ENCODE measurements at regions not wholly inside any gene's neighbourhood (a gene's known extent, or its start where the extent isn't known, plus 50 kb on each side); places are given as distances from the start of the nearest gene placed in this dataset.

DNA sequence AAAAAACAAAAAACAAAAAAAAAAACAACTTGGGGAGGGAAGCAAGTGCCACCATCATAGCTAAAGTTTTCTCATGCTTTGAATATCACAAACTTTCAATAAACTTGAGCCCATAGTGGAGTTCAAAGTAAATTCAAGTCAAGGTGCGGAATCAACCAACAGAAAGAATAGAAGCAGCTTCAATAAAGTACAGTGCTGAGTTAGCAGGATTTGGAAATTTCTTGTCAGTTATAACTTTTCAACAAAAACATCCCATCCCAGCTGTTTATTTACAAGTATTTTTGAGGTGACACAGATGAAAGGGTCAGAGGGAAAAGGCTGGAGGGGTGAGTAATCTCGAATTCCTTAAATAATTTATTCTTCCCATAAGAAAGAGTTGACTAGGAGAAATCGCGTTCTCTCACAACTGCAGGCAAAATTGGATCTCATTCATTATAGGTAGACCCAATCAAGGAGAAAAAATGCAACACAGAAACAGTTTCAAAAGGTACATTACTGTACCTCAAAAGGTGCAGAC is 477.4 kb upstream of the RASGRP1 start:
- no peak for DNase-seq

DNA sequence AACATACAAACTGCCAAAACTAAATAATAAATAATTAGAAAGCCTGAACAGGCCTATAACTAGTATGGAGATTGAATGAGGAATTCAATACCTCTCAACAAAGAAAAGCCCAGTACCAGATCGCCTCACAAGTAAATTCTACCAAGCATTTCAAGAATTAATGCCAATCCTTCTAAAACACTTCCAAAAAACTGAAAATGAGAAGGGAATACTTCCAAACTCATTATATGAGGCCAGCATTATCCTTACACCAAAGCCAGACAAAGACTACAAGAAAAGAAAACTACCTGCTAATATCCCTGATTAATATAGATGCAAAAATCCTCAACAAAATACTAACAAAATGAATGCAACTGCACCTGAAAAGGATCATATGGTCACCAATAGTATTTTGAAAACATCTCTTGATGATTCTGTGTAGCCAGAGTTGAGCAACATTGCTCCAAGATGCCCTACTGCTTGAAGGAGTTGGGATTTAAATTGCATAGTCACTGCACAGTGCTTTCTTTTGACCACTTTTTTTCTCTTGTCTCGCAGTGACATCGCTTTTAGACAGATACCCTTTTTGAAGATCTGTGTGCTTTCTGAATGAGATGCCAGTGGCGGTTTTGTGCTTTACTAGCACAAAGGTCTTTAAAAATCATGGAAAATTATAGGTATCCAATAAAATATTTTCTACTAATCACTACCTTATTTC is 487.2 kb upstream of the RASGRP1 start:
- no peak for DNase-seq

DNA sequence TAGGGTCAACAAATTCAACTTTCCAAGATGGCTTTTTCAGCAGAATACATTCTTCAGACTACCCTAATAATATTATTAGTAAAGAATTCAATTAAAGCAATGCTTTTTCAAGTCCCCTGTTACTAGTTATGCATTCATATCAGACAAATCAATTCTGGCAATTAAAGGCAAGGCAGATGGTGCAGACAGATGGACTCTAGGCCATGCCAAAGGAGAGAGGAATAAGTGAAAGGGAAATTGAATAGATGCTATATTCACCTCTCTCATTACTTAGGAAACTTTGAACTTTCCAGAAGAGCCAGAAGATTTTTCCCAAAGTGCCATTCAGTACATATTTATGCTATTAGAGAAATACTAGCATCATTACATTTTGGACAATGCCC is 487.7 kb upstream of the RASGRP1 start:
- DNase-seq, result no peak

- no peak for DNase-seq
Observed at GRCh38 chr15:39053480-39053879, 488.9 kb upstream of the RASGRP1 start.

- DNase-seq, result no peak
Observed at GRCh38 chr15:39054128-39054732, 489.6 kb upstream of the RASGRP1 start.

DNA sequence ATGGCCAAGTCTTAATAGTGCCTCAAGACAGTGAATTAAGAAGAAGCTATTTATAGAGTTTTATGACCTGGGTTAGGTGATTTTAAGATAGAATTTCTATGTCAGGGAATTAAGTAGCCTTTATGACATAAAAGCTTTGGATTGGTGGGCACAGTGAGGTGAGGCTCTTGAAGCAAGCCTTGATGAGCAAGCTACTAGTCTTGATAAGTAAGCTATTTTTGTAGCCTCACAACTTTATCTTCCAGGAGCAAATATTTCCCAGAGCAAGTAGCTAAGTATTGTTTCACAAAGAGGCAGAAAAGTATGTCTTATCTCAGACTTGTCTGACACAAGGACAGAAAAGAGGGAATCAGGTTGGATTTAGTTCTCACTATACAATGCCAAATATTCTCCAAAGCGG is 491.7 kb upstream of the RASGRP1 start:
- DNase-seq, result no peak

DNA sequence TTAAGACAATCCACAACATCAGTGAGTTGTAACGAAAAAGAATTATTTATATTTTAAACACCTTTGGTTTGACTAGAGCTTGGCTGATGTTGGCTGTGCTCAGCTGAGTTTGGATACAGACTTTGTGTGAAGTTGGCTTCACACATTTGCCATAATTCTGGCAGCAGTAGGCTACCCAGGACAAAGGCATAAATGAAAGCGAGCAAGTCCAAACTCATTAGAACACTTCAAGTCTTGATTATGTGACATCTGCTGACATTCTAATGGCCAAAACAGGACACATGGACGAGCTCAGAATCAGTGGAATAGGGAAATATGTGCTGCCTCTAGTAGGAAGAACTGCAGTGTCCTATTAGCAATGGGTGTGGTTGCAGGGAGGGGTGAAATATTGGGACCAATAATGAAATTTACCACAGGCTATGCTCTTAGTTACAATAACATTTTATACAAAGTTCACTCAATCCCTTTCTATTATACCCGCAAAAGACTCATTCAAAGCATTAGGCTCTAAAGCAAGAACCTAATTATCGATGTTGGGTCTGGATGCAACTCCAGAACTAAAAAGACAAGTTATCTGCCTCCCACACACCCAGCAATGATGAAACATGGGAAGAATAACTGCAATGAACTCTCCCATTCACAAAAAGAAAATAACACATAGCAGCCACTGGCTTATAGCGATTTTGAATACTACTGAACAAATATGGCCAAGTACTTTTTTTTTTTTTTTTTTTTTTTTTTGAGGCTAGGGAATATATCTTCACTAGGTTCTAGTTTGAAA is 493.9 kb upstream of the RASGRP1 start:
- DNase-seq, result no peak

DNA sequence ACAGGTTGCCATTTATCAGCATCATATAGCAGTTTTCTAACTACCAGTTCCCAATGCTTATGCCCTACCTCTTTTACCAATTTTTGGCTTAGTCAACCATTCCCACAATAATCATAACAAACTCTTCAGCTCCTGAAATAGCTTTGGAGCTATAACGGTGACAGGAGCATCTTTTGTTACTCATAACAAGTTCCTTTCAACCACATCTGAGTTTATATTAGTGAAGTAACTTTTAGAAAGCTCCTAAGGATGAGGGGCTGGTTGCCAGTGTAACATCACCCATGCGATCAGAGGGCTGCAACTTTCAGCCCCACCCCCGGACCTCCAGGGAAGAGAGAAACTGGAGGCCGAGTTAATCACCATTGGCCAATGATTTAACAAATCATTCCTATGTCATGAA is 495.3 kb upstream of the RASGRP1 start:
- no peak for DNase-seq

- DNase-seq, result no peak
Observed at GRCh38 chr15:39061952-39062464, 497.4 kb upstream of the RASGRP1 start.

DNA sequence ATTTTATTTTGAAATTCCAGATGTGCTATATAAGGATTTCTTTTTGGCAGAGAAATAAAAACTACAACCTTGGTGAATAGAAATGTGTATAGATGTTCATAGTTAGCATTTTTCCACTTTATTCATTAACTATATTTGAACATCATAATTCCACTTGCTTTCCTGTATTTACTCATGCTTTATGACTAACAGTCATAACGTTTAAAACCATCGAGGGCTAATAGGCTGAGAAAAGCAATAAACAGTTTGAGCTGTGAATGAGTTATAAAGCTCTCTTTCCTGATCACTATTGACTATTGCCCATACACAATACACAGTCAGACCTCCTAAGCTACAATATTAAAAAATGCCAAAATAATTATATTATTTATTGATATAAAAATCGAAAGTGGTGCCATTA is 502.1 kb upstream of the RASGRP1 start:
- DNase-seq, result no peak

DNA sequence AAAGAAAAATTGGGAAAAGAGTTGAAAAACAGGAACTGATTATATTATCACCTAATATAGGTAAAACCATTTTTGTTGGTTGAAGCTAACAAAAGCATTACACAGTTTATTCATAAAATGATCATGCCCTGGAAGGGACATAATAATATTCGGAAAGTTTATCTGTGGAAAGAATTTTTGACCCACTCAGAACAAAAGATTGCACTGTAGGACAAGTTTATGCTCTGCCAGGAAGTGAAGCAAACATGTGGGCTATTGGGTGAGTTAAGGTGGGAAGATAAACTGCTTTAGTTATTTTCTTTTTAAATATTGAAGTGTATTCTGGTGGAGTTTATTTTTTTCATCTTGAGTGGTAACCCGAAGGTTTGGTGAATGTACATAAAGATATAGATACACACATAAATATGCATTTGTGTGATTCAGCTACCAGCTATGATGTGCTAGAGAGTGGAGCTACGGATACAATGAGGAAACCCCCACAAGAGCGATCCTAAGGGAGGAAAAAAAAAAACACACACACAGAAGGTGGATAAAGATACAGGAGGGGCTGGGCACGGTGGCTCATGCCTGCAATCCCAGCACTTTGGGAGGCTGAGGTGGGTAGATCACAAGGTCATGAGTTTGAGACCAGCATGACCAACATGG is 506.4 kb upstream of the THBS1 start:
- no peak for DNase-seq

DNA sequence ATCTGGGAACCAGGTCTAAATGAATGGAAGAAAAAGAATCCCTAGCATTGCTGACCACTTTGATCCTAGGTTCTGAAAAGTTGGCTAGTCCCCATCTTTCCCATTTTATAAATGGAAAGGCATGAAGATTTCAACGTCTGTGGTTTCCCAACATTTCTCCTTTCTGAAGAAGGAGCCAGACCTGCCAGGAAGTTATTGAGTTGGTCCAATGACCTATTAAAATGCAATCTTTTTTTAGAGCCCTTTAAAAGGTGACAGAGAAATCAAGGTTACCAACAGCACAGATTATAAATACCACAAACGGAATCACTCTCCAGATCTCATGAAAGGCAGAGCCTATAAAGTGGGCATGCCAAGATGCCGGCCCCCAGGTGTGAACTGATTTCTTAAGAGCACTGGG is 505.6 kb upstream of the THBS1 start:
- no peak for DNase-seq

DNA sequence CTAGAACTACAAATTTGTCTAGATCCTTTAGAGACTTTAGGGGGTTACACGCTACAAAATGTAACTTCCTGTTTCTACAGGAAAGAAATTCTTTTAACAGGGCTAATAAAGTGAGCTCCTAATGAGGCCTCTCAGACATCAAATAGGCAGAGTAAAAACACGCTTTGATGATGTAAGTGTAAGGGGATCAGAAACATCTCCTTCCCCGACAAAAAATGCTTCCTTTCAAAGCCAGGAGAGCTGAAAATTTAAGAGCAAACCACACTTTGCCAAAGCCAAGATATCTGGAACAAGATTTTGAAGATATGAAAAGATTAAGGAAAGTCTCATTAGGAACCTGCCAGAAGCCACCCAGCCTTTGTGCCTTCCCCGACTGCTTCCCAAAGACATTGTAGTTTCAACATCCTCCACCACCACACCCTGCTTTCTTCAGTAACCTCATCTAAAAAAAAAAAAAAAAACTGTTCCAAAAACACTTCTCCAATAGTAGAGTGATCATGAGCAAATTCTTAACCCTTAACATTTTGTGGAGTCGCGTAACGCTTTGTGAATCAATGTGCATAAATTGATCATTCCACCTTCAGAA is 505.0 kb upstream of the THBS1 start:
- DNase-seq, result no peak

- DNase-seq, result no peak
Observed at GRCh38 chr15:39078026-39078425, 502.9 kb upstream of the THBS1 start.

DNA sequence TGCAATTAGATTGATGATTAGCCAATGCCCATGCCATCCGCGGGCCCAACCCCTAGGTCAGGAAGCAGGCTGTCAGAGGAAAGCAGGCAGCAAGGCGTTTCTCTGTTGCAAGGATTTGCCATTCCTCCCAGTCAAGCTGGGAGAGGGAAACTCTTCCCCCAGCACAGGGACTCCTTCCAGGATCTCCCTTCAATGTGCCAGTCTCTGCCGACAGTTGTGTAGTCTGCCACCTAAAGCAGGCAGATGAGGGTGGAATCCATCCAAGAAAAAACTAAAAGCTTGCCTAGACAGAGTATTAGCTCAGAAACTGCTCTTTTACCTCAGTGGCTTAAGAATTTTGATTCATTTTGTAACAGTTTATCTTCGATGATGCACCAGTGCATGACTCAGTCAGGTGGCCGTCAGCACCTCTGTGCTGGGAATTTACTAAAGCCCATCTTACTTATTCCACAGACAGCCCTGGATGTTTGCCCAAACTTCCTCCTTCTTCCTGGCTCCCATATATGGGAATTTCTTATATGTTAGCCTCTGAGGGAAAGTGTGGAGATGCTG is 501.5 kb upstream of the THBS1 start:
- no peak for DNase-seq

DNA sequence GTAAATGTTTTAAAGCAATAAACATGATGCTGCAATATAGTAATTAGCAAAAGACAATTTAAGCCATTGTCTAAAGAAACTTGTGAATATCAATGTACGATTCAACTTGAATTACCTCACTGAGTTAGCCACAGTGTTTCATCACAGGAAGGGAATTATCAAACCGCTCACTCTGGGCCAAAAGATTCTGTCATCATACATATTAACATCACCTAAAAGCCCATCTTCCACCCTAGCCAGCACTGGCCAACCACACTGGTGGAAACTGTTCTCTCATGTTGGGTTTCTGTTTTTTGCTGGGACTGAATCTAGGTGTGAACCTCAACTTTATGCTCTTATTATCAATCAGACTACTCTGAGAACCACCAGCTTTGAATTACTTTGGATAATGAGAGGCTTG is 497.7 kb upstream of the THBS1 start:
- no peak for DNase-seq

DNA sequence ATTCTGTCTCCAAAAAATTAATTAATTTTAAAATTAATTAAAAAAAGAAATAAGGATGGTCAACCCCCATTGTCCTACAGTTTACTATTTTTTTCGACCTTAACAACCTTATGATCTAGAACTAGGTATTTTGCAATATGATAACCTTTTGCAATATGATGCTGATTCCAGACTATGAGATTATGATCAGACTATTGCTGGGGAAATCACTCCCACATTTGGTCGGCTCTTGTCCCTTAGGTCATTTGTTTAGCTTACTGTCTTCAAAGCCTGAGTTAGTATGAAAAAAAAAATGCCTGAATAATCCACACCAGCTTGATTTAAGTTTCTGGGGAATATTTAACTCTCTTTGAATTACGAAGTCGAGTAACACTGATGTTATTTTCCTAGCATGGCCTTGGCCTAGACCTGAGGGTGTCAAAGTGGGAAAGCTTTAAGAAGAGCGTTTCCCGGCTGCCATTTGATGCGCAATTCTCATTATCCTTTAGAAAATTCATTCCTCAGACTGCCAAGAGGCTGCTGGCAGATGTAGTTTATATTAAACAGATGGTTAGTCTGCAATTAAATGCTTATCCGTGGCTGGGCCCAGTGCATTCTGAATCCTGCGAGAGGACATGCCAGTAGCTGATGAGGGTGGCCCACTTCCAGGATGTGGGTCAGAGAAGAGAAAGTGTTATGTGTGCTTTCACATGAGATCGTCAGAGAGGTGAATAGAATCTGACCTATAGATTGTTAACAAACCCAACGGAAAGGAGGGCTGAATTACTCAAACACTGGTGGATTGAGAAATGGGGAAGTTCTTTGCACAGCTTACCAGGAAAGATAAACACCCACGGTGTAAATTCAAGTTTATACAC is 496.0 kb upstream of the THBS1 start:
- no peak for DNase-seq

DNA sequence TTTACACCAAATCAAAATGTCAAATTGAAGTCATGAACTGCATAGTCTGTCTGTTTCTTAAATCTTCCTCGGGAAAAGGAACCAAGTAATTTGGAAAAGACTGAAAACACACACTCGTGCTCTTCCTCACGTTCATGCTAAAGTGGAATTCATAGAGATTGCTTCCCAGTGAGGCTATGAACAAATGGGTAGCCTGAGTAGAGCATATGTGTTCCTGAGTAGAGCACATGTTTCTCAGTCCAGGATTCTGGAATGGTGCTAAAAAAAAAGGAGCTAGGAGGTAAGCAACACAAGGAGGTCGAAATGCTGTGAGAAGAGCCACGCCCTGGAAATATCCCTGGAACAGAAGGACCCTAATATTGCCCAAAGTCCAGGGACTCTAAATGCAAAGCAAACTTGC is 494.2 kb upstream of the THBS1 start:
- DNase-seq, result no peak

GRCh38 chr15:39088156-39088555 is 492.7 kb upstream of the THBS1 start:
- DNase-seq, result no peak

- DNase-seq, result no peak
Observed at GRCh38 chr15:39092354-39092753, 488.5 kb upstream of the THBS1 start.

- no peak for DNase-seq
Observed at GRCh38 chr15:39092761-39093160, 488.1 kb upstream of the THBS1 start.

DNA sequence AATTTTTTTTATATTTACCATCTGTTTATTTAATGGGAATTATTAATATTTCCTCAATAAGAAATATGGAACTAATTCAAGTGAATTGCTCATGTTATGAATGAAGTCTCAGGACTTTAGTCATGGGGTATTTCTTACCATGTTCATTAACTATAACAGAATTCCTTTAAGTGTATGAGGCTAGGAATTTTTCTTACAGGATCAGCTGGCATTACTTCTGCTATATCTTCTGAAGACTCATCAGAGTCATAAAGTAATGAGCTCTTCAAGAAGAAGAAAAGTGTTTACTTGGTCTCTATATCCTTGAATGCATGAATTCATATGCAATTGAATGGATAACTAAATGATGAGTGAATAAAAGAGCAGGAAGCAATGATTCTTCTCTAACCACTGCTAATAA is 486.8 kb upstream of the THBS1 start:
- DNase-seq, result no peak

All from central memory CD4-positive, alpha-beta T cell (primary cell).